C4-2B (cell line): ENCODE measurements at regions not wholly inside any gene's neighbourhood (a gene's known extent, or its start where the extent isn't known, plus 50 kb on each side); places are given as distances from the start of the nearest gene placed in this dataset.

Experiments used
- H3K27ac ChIP-seq: fragments of 450-650 bp; 2 replicates; pipeline ENCODE4 v1.5.1; 2017
- CTCF ChIP-seq: fragments of 450-650 bp; conservative IDR thresholded peaks from 2 replicates; pipeline ENCODE4 v1.5.1; 2017; ENCODE audit warnings: mild to moderate bottlenecking
- ZFX ChIP-seq: fragments of 450-650 bp; IDR thresholded peaks from 2 replicates; pipeline ENCODE4 v1.6.1; 2017

- no peak for TF ChIP-seq ZFX
- no peak for TF ChIP-seq CTCF
- peak overlapping the region; percentile 37; the same call in 1 of the 2 replicates for H3K27ac ChIP-seq
Observed at GRCh38 chr13:105787632-105788031, 747.8 kb downstream of the EFNB2 start.

DNA sequence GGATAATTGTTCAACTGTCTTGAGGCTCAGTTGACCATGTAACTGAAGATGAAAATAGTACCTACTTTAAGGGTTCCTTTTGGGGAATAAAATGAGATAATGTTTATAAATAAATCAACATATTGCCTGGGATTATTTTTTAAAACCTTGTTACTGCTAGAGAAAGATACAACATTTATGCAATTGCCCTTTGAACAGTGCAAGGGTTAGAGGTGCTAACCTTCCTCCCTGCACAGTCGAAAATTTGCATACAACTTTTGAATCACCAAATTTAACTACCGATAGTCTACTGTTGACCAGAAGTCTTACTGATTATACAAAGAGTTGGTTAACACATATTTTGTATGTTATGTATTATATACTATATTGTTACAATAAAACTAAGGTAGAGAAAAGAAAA lies 750.0 kb downstream of the EFNB2 start:
- H3K27ac ChIP-seq, result no peak overlapping the region
- no peak for TF ChIP-seq CTCF
- TF ChIP-seq ZFX, result no peak

DNA sequence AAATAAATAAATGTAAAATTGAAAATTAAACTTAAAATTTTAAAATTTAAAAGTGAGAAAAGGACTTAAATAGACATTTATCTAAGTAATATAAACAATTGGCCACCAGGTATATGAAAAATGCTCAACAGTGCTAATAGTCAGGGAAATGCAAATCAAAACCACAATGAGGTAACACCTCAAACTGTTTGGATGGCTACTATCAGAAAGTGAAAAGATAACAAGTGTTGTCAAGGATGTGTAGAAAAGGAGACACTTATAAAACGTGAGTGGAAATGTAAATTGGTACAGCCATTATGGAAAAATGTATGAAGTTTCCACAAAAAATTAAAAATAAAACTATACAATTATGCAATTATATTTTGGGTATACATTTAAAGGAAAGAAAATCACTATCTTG lies 752.2 kb downstream of the EFNB2 start:
- no peak overlapping the region for H3K27ac ChIP-seq
- TF ChIP-seq ZFX, result no peak
- TF ChIP-seq CTCF, result no peak

DNA sequence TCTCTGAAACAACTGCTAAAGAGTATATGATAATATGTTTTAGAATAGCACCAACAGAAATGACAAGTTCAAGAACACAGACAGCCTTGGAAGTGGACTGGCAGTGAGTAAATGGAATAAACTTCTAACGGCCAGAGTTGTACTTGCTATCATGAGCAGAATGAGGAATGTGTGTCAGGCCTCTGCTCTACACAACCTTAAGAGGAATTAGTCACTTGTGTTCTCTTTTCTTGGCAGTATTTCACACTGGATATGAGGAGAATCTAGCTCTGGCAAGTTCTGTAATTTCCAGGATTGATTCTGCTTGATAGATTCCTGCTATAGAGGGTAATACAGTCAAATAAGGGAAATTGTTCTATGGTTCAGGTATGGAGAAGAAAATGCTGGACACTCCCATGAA lies 757.3 kb downstream of the EFNB2 start:
- H3K27ac ChIP-seq, result no peak overlapping the region
- TF ChIP-seq ZFX, result no peak
- TF ChIP-seq CTCF, result no peak

DNA sequence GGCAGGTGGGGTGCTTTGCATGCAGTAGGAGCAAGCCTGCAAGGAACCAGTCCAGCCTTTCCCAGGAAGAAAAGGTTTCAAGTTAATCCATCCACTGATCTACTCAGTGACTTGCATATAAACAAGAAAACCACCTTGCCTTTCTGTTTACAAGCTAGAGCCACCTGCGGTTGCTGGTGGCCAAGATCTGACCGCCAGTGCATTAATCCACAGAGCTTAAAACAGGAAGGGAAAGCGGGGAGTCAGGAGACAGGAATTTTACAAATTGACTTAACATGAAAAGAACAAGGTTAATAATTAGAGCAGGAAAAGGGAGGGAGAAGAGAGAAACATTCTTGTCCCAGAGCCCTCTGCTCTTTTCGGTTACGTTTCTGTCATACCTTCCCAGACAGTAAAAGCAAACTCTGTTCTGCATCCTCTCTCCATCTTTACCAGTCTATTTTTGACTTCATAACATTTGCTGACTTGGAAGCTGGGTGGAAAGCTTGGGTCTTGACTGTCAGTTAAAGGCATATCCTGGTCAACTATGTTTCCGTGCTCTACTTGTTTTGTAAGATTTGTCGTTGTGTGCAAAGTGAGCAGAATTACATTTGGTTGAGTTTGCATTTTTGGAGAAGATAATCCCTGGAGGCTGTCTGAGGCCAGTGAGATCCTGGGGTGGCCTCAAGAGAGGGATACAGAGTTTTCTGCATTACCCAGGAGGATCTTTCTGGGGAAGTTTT lies 760.6 kb downstream of the EFNB2 start:
- no peak overlapping the region for H3K27ac ChIP-seq
- no peak for TF ChIP-seq ZFX
- no peak for TF ChIP-seq CTCF

DNA sequence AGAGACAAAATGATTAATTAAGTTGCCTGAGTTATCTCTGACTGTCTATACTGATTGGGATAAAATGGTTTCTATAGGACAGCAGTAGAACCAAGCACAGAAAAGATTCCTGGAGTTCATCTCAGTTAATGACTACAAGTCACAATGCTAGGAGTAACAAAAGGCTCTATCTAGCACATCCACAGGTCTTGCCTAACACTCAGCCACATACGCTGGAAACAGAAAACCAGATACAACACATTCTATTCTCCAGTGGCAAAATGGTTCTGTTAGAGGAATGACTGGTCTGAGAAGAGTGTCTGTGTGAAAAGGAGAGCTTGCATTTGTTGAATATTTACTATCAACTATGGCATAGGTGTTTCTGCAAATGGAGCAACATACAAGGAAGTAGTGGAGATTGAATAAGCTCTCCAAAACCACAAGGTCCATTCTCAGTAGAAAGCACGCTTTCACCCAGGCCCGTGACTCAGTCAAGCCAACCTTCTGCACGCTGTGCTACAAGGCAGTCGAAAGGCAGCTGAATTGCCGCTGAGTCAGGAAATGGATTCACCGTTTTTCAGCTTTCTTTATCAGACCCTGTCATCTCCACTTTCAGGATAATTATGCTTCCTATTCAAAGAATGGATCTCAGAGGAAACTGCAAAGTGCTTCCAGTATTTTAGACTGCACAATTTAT lies 761.5 kb downstream of the EFNB2 start:
- H3K27ac ChIP-seq, result no peak overlapping the region
- TF ChIP-seq ZFX, result no peak
- no peak for TF ChIP-seq CTCF

DNA sequence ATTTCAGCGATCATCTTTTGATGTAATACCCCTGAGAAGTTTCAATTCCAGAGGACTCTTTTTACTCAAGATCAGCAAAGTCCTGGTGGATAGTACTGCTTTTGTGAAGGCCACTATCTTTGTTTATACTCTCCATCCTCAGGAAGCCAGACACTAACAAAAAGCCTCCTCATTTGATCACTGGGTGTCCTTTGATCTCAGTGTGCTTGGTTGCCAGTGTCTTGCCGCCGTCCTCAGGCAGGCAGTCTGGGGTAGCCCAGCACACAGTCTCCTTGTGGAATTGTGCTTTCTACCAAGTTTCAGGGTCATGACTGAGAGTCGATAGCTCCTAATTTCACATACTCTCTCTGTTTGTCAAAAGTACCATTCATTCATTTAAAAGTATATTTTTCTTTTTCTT lies 762.2 kb downstream of the EFNB2 start:
- no peak overlapping the region for H3K27ac ChIP-seq

More for the DNA sequence above, 762.2 kb downstream of the EFNB2 start:
- TF ChIP-seq ZFX, result no peak
- TF ChIP-seq CTCF, result no peak
